ENCODE measurements at regions not wholly inside any gene's neighbourhood (a gene's known extent, or its start where the extent isn't known, plus 50 kb on each side); places are given as distances from the start of the nearest gene placed in this dataset.

GRCh38 chr10:28788252-28788651 is 110.9 kb downstream of the BAMBI start:
- Histone ChIP-seq H3K4me3 (replicated peaks in 1 of 3; ENCODE audit: low read depth in 2 of 3, low read length in 3 of 3) (no peak overlapping the region), H3K36me3 (replicated peaks in 1 of 2; ENCODE audit: control insufficient read depth in 1 of 2, insufficient read depth in 2 of 2, low read length in 2 of 2) (no peaks in the 10 kb centered on the region), H2AFZ (ENCODE audit: insufficient read depth, low read depth, low read length, poor library complexity, severe bottlenecking) (no peak overlapping the region), H3K79me2 (ENCODE audit: insufficient read depth, low read length) (no peaks in the 10 kb centered on the region), H4K20me1 (ENCODE audit: insufficient read depth, low read length) (no peaks in the 10 kb centered on the region), H3K4me1 (ENCODE audit: control insufficient read depth in 1 of 2, insufficient read depth in 2 of 2, low read length in 2 of 2) (no peaks in the 10 kb centered on the region), H3K27me3 (ENCODE audit: control insufficient read depth in 2 of 2, insufficient read depth in 2 of 2, low read length in 2 of 2) (no peaks in the 10 kb centered on the region), H3K9me3 (replicated peaks in 1 of 2; ENCODE audit: control insufficient read depth in 1 of 2, insufficient read depth in 1 of 2, low read length in 2 of 2) (no peaks in the 10 kb centered on the region), H3K4me2 (replicated peaks; ENCODE audit: extremely low read depth, low read length, poor library complexity, severe bottlenecking) (no peak overlapping the region), H3K9ac (ENCODE audit: insufficient read depth, low read length, poor library complexity, severe bottlenecking) (no peak overlapping the region), H3K27ac (ENCODE audit: low read depth in 1 of 2, low read length in 2 of 2) (no peak overlapping the region)
- Mint-ChIP-seq H3K36me3 (no peaks in the 10 kb centered on the region), H3K27ac (no peak overlapping the region), H3K9me3 (peaks cover 0 to 2% (median 0%) of the 10 kb centered on the region in 7 donors), H3K4me1 (no peaks in the 10 kb centered on the region), H3K4me3 (peak overlapping the region in 1 of 2 donors; percentile 36), H3K27me3 (ENCODE audit: low read depth in 3 of 3) (peaks cover 4 to 11% (median 6%) of the 10 kb centered on the region in 3 donors)
- TF ChIP-seq CTCF (IDR thresholded peaks at IDR 0.05), result no peak
- DNase-seq, result no peak
- WGBS (ENCODE audit: insufficient coverage), result 67% methylated on average over 1 of the region's 2 CpGs
- intact Hi-C loops (cut with micrococcal nuclease), result no loop called here

GRCh38 chr10:28788762-28789161 is 111.4 kb downstream of the BAMBI start:
- WGBS (ENCODE audit: insufficient coverage), result no CpG with 5 or more reads among the region's 5 CpGs
- intact Hi-C loops (cut with micrococcal nuclease), result no loop called here
- no peaks in the 10 kb centered on the region for H3K4me1 Mint-ChIP-seq
- Histone ChIP-seq H3K9ac (ENCODE audit: insufficient read depth, low read length, poor library complexity, severe bottlenecking) (no peak overlapping the region), H3K27ac (ENCODE audit: low read depth in 1 of 2, low read length in 2 of 2) (no peak overlapping the region), H3K4me3 (replicated peaks in 1 of 3; ENCODE audit: low read depth in 2 of 3, low read length in 3 of 3) (no peak overlapping the region), H3K4me2 (replicated peaks; ENCODE audit: extremely low read depth, low read length, poor library complexity, severe bottlenecking) (no peak overlapping the region), H2AFZ (ENCODE audit: insufficient read depth, low read depth, low read length, poor library complexity, severe bottlenecking) (no peak overlapping the region), H3K4me1 (ENCODE audit: control insufficient read depth in 1 of 2, insufficient read depth in 2 of 2, low read length in 2 of 2) (no peaks in the 10 kb centered on the region), H3K27me3 (ENCODE audit: control insufficient read depth in 2 of 2, insufficient read depth in 2 of 2, low read length in 2 of 2) (no peaks in the 10 kb centered on the region), H3K79me2 (ENCODE audit: insufficient read depth, low read length) (no peaks in the 10 kb centered on the region), H3K36me3 (replicated peaks in 1 of 2; ENCODE audit: control insufficient read depth in 1 of 2, insufficient read depth in 2 of 2, low read length in 2 of 2) (no peaks in the 10 kb centered on the region), H3K9me3 (replicated peaks in 1 of 2; ENCODE audit: control insufficient read depth in 1 of 2, insufficient read depth in 1 of 2, low read length in 2 of 2) (no peaks in the 10 kb centered on the region), H4K20me1 (ENCODE audit: insufficient read depth, low read length) (no peaks in the 10 kb centered on the region)
- peaks cover 4 to 11% (median 5%) of the 10 kb centered on the region in 3 donors for H3K27me3 Mint-ChIP-seq (ENCODE audit: low read depth in 3 of 3)
- H3K36me3 Mint-ChIP-seq, result no peaks in the 10 kb centered on the region
- no peak for TF ChIP-seq CTCF (IDR thresholded peaks at IDR 0.05)
- H3K9me3 Mint-ChIP-seq, result peaks cover 0 to 2% (median 0%) of the 10 kb centered on the region in 7 donors
- no peak overlapping the region for H3K27ac Mint-ChIP-seq
- H3K4me3 Mint-ChIP-seq, result peak overlapping the region in 1 of 2 donors; percentile 36
- DNase-seq, result no peak
